ENCODE measurements at regions not wholly inside any gene's neighbourhood (a gene's known extent, or its start where the extent isn't known, plus 50 kb on each side); places are given as distances from the start of the nearest gene placed in this dataset.

GRCh38 chr11:88406876-88407275 is 69.3 kb upstream of the CTSC start:
- no peak for TF ChIP-seq EP300 (IDR thresholded peaks at IDR 0.05)
- TF ChIP-seq, protein P1, sequence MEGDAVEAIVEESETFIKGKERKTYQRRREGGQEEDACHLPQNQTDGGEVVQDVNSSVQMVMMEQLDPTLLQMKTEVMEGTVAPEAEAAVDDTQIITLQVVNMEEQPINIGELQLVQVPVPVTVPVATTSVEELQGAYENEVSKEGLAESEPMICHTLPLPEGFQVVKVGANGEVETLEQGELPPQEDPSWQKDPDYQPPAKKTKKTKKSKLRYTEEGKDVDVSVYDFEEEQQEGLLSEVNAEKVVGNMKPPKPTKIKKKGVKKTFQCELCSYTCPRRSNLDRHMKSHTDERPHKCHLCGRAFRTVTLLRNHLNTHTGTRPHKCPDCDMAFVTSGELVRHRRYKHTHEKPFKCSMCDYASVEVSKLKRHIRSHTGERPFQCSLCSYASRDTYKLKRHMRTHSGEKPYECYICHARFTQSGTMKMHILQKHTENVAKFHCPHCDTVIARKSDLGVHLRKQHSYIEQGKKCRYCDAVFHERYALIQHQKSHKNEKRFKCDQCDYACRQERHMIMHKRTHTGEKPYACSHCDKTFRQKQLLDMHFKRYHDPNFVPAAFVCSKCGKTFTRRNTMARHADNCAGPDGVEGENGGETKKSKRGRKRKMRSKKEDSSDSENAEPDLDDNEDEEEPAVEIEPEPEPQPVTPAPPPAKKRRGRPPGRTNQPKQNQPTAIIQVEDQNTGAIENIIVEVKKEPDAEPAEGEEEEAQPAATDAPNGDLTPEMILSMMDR (IDR thresholded peaks at IDR 0.05) = no peak
